PC-9 (cell line): ENCODE measurements at regions not wholly inside any gene's neighbourhood (a gene's known extent, or its start where the extent isn't known, plus 50 kb on each side); places are given as distances from the start of the nearest gene placed in this dataset.

ENCODE experiments used
- EZH2 ChIP-seq: fragments of 200-600 bp; sonication (generic); IDR thresholded peaks from 2 replicates; pipeline ENCODE4 v1.8.0; 2017; ENCODE audit warnings: antibody characterized with exemption, low read depth
- TF ChIP-seq, protein P1 (sequence below): fragments of 200-600 bp; sonication (generic); conservative IDR thresholded peaks from 2 replicates; pipeline ENCODE4 v1.6.1; 2017; ENCODE audit warnings: mixed run types, antibody characterized with exemption, mild to moderate bottlenecking, moderate library complexity

DNA sequence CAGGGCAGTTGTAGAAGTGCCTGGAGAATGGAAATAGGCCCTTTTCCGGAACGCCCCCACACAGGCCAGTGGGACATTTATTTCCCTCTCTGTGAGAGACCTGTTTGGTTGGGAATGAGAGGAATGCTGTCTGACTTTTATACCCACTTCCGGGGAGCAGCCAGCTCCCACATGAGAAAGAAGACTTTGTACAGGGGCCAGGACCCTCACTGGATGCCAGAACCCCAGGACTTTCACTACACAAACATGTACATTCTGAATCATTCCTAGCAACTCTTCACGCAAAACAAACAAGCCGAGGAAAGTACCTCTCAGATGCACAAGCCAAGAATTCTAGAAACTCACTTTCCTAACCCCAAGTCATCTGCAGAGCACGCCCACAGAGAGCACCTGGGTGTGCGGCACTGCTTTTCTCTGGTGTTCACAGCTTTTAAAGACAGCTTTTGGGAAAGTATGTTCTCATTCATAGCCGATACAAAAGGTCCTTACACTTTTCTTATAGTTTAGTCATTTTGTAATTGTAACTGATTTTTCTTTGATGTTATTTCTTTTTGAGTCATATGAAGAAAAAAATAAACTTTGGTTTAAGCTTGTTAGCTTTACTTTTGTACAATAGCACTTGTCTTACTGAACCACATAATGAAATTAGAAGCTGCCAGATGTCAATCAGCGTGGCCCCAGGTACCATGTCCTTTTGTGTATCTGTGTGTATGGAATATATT lies 856.1 kb upstream of the ID2 start:
- TF ChIP-seq EZH2 = no peak
- TF ChIP-seq, protein P1, sequence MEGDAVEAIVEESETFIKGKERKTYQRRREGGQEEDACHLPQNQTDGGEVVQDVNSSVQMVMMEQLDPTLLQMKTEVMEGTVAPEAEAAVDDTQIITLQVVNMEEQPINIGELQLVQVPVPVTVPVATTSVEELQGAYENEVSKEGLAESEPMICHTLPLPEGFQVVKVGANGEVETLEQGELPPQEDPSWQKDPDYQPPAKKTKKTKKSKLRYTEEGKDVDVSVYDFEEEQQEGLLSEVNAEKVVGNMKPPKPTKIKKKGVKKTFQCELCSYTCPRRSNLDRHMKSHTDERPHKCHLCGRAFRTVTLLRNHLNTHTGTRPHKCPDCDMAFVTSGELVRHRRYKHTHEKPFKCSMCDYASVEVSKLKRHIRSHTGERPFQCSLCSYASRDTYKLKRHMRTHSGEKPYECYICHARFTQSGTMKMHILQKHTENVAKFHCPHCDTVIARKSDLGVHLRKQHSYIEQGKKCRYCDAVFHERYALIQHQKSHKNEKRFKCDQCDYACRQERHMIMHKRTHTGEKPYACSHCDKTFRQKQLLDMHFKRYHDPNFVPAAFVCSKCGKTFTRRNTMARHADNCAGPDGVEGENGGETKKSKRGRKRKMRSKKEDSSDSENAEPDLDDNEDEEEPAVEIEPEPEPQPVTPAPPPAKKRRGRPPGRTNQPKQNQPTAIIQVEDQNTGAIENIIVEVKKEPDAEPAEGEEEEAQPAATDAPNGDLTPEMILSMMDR = no peak
